ENCODE measurements at regions not wholly inside any gene's neighbourhood (a gene's known extent, or its start where the extent isn't known, plus 50 kb on each side); places are given as distances from the start of the nearest gene placed in this dataset.

DNA sequence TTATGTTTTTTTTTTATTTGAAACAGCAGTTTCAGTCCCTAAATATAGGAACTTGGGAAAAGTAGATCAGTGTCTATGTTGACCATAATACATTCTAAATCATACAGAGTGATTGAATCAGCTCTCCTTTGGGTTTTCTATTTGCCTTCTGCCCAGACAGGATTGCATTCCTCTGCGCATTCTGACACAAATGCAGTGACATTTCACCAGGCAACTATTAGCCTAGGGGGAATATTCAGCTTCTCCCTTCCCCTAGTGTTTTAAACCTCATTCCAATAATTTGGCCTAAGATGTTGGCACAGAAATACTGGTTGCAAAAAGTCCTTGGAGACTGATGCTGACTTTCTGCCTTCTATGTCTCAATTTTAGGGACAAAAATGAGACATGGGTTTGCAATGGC is 172.8 kb downstream of the PTGER3 start:
- FAIRE-seq, result no peak

DNA sequence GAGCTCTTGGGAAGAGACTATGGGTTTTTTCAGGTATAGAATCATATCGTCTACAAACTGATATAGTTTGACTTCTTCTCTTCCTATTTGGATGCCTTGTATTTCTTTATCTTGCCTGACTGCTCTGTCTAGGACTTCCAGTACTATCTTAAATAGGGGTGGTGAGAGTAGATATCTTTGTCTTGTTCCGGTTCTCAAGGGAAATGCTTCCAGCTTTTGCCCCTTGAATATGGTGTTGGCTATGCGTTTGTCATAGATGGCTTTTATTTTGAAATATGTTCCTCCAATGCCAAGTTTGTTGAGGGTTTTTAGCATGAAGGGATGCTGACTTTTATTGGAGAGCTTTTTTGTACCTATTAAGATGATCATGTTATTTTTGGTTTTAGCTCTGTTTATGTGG is 170.3 kb downstream of the PTGER3 start:
- FAIRE-seq (no peak), DNase-seq (ENCODE audit: insufficient read length, low spot score) (no peak)

More for the DNA sequence above, 172.8 kb downstream of the PTGER3 start:
- DNase-seq (ENCODE audit: insufficient read length, low spot score), result no peak

- DNase-seq (ENCODE audit: insufficient read length, low spot score), result no peak
- no peak for FAIRE-seq
Measured at GRCh38 chr1:70887936-70888335, 159.7 kb downstream of the PTGER3 start.

- DNase-seq (ENCODE audit: insufficient read length, low spot score) (no peak), FAIRE-seq (no peak)
Measured at GRCh38 chr1:70888722-70889121, 158.9 kb downstream of the PTGER3 start.

GRCh38 chr1:70890408-70890807 is 157.2 kb downstream of the PTGER3 start:
- DNase-seq (ENCODE audit: insufficient read length, low spot score) (no peak), FAIRE-seq (no peak)

GRCh38 chr1:70891051-70891843 is 156.4 kb downstream of the PTGER3 start:
- no peak for FAIRE-seq
- DNase-seq (ENCODE audit: insufficient read length, low spot score), result no peak

- no peak for FAIRE-seq
Measured at GRCh38 chr1:70892140-70892539, 155.5 kb downstream of the PTGER3 start.

GRCh38 chr1:70892930-70893329 is 154.7 kb downstream of the PTGER3 start:
- FAIRE-seq, result no peak

More at GRCh38 chr1:70892140-70892539, 155.5 kb downstream of the PTGER3 start:
- DNase-seq (ENCODE audit: insufficient read length, low spot score), result no peak

DNA sequence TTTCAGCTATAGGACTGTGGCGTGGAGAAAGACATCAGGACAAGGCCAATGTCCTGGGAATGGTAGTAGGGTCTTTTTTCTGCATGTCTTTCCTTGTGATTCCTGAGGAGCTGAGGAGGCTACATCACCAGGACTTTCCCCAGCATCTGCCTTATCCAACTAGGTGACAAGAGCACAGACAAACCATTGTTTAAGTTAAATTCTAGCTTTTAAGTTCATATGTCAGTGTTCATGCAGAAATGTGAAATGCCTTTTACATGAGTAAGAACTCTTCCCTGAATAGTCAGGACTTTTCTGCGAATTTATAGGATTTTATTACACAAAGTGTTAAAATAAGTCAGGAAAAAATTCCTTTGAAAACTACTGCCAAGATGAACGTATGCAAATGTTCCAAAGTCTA is 154.2 kb downstream of the PTGER3 start:
- DNase-seq (ENCODE audit: insufficient read length, low spot score) (no peak), FAIRE-seq (no peak)

More at GRCh38 chr1:70892930-70893329, 154.7 kb downstream of the PTGER3 start:
- no peak for DNase-seq (ENCODE audit: insufficient read length, low spot score)

- no peak for FAIRE-seq
- DNase-seq (ENCODE audit: insufficient read length, low spot score), result no peak
Measured at GRCh38 chr1:70895531-70895930, 152.1 kb downstream of the PTGER3 start.

GRCh38 chr1:70896224-70896623 is 151.4 kb downstream of the PTGER3 start:
- FAIRE-seq (no peak), DNase-seq (ENCODE audit: insufficient read length, low spot score) (no peak)

DNA sequence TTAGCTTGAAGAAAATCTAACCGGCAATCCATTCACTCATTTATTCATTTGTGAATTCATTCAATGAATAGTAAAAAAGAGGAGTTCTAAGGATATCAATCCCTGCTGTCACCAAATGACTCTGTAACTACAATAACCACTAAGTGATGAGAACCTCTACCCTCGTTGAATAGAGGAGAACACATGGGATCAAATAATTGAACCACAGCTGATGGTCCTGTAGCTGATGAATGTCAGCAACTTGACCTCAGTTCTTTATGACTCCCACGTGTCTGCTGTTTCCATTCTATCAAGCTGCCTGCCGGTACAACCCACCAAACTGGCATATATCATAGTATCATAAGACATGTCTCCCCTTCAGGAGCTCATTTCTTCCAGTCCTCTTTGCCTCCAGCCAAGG is 150.3 kb downstream of the PTGER3 start:
- no peak for FAIRE-seq
- DNase-seq (ENCODE audit: insufficient read length, low spot score), result no peak

GRCh38 chr1:70899735-70900134 is 147.9 kb downstream of the PTGER3 start:
- FAIRE-seq, result no peak
- no peak for DNase-seq (ENCODE audit: insufficient read length, low spot score)

- no peak for DNase-seq (ENCODE audit: insufficient read length, low spot score)
- no peak for FAIRE-seq
Measured at GRCh38 chr1:70902211-70902610, 145.4 kb downstream of the PTGER3 start.

- DNase-seq (ENCODE audit: insufficient read length, low spot score) (no peak), FAIRE-seq (no peak)
Measured at GRCh38 chr1:70906800-70907199, 140.8 kb downstream of the PTGER3 start.

DNA sequence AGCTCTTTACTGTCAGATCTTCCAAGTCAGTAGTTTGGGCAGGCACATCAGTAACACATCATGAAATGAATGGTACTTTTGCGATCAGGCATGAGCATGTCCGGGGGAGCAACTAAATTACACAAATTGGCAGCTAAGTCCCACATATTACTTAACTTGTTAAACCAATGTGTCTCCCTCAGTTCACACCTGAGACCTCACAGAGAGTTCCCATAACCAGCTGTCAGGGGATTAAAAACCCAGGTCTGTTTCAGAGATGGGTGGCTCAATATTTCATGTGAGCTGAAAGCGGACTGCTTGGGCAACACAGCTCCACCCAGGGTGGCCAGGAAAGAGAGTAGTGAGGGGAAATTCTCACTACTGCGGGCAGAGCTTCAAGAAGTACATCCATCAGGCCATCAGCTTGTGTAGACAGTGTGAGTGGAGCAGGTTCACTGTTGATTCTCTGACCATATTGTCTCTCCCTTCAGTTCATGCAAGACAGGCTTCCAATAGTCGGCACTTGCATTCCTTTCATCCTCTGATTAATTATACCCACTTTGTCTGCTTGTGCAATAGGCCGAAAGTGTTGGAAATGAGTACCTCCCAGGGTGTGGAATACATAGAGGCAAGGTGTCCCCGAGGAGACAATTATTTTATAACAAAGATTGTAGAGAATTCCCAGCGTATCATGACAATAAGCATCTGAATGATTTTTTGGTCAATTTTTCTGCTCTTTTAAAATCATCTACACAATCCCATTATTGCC is 139.9 kb downstream of the PTGER3 start:
- FAIRE-seq (no peak), DNase-seq (ENCODE audit: insufficient read length, low spot score) (no peak)

DNA sequence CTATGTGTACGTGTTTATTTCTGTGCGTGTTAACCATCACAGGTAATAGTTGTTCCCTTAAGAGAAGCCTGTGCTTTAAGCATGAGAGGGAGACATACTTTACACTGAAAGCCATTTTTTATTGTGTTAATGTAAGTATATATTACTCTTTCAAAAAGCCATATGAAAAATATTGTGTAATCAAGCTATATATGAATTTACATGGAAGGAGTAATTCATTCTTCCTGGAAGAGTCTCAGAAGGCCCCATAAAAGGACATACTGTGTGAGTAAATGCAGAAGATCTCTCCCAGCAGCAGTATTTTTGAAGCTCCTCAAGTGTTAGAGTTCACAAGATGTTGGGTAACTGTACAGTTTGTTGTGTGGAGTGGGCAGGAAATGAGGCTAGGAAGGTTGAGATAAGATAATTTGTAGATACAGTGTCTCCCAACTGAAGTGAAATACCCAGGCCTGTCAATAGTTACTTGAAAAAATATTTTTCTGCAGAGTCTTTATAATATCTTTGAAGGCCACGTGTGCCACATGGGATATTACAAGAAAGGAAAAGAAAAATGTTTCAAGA is 138.3 kb downstream of the PTGER3 start:
- DNase-seq (ENCODE audit: insufficient read length, low spot score), result no peak
- no peak for FAIRE-seq

DNA sequence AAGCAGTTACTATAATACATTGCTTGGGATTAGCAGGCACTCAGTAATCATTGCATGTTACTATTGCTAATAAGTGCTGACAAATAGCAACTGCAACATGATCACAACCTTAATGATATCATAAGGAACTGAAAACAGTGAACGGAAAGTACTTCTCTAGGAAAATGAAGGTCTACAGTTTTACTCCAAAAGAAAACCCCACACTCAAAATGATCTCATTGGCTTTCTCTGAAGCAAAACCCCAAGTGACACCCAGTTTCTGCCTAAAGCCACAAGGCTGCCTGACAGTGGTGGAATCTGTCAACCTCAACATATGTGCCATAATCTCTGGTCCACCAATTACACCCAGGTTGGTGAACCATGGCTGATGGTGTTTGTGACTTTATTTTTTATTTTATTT is 137.6 kb downstream of the PTGER3 start:
- FAIRE-seq (no peak), DNase-seq (ENCODE audit: insufficient read length, low spot score) (no peak)

DNA sequence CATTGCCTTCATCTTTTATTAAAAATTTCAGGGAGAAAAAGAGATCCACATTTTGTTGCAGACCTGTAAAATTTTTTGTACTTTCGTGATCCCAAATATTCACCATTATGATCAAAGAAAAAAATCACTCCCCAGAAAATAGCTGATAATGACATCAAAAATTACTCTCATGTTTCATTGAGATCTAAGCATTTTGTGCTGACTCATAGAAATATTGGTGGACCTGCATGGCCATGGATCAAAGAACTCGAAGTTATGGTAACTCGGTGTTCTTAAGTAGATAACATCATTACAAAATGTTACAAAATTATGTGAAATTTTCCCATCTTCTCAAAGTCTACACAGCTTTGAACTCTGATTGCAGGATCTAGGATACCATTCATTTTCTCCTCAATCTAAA is 135.8 kb downstream of the PTGER3 start:
- no peak for DNase-seq (ENCODE audit: insufficient read length, low spot score)
- no peak for FAIRE-seq

DNA sequence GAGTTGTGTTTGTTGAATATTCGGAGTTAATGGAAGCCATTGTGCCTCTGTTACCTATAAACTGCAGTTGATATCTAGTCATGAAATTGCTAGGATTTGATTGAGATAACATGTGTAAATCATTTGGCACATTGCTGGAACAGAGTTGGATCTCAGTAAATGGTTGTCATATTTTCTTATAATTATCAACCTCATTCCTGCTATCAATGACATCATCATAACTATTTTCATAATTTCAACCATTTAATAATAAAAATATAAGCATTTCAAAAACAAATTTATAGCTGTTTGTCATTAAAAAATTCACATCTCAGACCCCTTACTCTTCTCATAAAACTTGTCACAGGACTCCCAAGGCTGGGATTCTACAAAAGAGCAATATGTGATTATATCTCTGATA is 133.4 kb downstream of the PTGER3 start:
- no peak for DNase-seq (ENCODE audit: insufficient read length, low spot score)
- no peak for FAIRE-seq

DNA sequence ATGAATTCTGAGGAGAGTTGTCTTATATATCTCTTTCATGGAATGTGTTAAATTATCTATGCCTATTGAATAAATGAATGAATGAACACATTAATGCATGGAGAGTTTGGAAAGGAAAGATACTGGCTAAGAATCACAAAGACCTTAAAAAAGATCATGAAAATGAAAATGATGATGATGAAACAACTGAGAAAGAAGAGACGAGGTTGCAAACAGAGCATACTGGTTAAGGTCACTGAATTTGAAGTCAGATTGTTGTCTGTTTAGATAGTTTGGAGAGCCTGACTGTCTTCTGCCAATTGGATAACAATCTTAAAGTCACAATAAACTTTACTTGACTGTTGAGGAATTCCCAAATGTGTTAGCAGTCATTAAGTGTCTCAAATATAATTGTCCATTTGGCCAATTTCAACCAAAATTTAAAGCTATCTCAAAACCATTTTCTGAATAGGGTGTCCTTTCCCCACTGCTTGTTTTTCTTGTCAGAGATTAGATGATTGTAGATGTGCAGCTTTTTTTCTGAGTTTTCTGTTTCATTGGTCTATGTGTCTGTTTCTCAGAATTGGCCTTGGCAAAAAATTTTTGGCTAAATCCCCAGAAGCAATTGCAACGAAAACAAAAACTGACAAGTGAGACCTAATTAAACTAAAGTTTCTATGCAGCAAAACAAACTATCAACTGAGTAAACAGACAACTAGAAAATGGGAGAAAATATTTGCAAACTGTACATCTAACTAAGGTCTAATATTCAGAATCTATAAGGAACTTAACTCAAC is 132.2 kb downstream of the PTGER3 start:
- DNase-seq (ENCODE audit: insufficient read length, low spot score) (no peak), FAIRE-seq (no peak)
